ENCODE measurements at regions not wholly inside any gene's neighbourhood (a gene's known extent, or its start where the extent isn't known, plus 50 kb on each side); places are given as distances from the start of the nearest gene placed in this dataset.

DNA sequence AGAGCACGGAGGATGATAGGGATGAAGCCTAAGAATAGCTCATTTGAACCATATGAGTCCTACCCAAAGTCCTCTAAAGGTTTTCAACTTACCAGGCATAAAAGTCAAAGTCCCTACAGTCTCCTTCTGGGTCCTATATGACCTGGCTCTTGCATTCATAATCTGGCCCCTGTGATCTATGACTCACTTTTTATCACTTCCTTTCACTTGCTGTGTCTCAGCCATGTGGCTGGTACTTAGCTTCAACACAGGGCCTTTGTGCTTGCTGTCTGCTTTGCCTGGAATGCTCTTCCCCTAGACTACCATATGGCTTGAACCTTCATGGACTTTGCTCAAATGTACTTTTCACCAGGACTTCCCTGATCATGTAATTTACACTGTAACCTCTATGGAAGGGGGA, 137.6 kb upstream of the TMTC1 start:
- TF ChIP-seq, protein P1, sequence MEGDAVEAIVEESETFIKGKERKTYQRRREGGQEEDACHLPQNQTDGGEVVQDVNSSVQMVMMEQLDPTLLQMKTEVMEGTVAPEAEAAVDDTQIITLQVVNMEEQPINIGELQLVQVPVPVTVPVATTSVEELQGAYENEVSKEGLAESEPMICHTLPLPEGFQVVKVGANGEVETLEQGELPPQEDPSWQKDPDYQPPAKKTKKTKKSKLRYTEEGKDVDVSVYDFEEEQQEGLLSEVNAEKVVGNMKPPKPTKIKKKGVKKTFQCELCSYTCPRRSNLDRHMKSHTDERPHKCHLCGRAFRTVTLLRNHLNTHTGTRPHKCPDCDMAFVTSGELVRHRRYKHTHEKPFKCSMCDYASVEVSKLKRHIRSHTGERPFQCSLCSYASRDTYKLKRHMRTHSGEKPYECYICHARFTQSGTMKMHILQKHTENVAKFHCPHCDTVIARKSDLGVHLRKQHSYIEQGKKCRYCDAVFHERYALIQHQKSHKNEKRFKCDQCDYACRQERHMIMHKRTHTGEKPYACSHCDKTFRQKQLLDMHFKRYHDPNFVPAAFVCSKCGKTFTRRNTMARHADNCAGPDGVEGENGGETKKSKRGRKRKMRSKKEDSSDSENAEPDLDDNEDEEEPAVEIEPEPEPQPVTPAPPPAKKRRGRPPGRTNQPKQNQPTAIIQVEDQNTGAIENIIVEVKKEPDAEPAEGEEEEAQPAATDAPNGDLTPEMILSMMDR (IDR thresholded peaks at IDR 0.05), result no peak
- TF ChIP-seq POLR2A (IDR thresholded peaks at IDR 0.05), result no peak
